ENCODE measurements at regions not wholly inside any gene's neighbourhood (a gene's known extent, or its start where the extent isn't known, plus 50 kb on each side); places are given as distances from the start of the nearest gene placed in this dataset.

GRCh38 chr17:77645072-77646045, 313.1 kb upstream of the TNRC6C start:
- TF ChIP-seq CTCF (IDR thresholded peaks at IDR 0.05; ENCODE audit: insufficient read depth, low read length, severe bottlenecking) = no peak
- no peak overlapping the region for H3K4me3 ChIP-seq (ENCODE audit: low read depth, low read length)
- H3K27me3 ChIP-seq (ENCODE audit: control insufficient read depth, insufficient read depth, low read length) = no peaks in the 10 kb centered on the region
- no peak for DNase-seq (ENCODE audit: low read depth)
- no peaks in the 10 kb centered on the region for H3K36me3 ChIP-seq (ENCODE audit: control insufficient read depth, insufficient read depth, low read length)
- FAIRE-seq = no peak

GRCh38 chr17:77646046-77646430, 312.5 kb upstream of the TNRC6C start:
- TF ChIP-seq CTCF (IDR thresholded peaks at IDR 0.05; ENCODE audit: insufficient read depth, low read length, severe bottlenecking) = no peak
- Histone ChIP-seq H3K4me3 (ENCODE audit: low read depth, low read length) (no peak overlapping the region), H3K27me3 (ENCODE audit: control insufficient read depth, insufficient read depth, low read length) (no peaks in the 10 kb centered on the region), H3K36me3 (ENCODE audit: control insufficient read depth, insufficient read depth, low read length) (no peaks in the 10 kb centered on the region)
- DNase-seq (ENCODE audit: low read depth) = no peak
- FAIRE-seq = no peak

- H3K36me3 ChIP-seq (ENCODE audit: control insufficient read depth, insufficient read depth, low read length) = no peaks in the 10 kb centered on the region
- no peak for TF ChIP-seq CTCF (IDR thresholded peaks at IDR 0.05; ENCODE audit: insufficient read depth, low read length, severe bottlenecking)
- no peak for DNase-seq (ENCODE audit: low read depth)
- H3K4me3 ChIP-seq (ENCODE audit: low read depth, low read length) = no peak overlapping the region
- H3K27me3 ChIP-seq (ENCODE audit: control insufficient read depth, insufficient read depth, low read length) = no peaks in the 10 kb centered on the region
- FAIRE-seq = no peak
Observed at GRCh38 chr17:77647531-77647930, 311.0 kb upstream of the TNRC6C start.

DNA sequence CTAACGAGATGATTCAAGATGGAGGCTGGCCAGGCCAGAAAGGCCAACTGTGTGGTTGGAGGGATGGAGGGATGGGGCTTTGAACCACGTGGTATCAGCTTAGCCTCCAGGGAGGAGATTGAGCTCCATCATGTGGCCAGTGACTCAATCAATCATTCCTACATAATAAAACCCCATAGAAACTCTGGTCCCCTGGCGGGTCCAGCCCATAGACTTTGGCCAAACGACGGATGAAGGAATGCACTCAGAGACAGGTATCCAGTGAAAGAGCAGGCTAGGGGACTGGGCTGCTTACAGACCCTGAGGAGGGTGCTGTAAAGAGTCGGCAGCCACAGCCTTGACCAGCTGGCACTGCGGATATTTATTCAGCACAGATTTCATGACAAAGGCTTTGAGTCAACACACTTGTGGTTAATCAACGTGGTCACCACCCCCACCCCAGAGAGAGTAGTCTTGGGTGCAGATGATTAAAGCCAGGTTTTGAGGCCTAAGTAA, 308.7 kb upstream of the TNRC6C start:
- FAIRE-seq = no peak
- H3K4me3 ChIP-seq (ENCODE audit: low read depth, low read length) = no peak overlapping the region

DNA sequence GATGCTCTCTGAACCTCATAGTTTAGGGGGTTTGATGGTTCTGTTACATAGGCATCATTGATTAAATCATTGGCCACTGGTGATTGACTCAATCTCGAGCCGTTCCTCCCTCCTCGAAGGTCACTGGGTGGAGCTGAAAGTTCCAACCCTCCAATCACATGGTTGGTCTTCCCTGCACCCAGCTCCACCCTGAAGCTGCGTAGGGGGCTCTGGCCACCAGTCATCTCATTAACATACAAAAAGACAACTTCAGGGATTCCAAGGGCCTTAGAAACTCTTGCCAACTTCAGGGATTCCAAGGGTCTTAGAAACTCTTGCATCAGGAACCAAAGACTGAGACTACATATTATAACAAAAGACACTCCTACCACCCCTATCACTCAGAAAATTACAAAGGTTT, 306.5 kb upstream of the TNRC6C start:
- H3K4me3 ChIP-seq (ENCODE audit: low read depth, low read length) = no peak overlapping the region
- DNase-seq (ENCODE audit: low read depth) = no peak
- no peaks in the 10 kb centered on the region for H3K36me3 ChIP-seq (ENCODE audit: control insufficient read depth, insufficient read depth, low read length)
- no peak for TF ChIP-seq CTCF (IDR thresholded peaks at IDR 0.05; ENCODE audit: insufficient read depth, low read length, severe bottlenecking)
- FAIRE-seq = no peak
- no peaks in the 10 kb centered on the region for H3K27me3 ChIP-seq (ENCODE audit: control insufficient read depth, insufficient read depth, low read length)

More for the DNA sequence above, 308.7 kb upstream of the TNRC6C start:
- Histone ChIP-seq H3K36me3 (ENCODE audit: control insufficient read depth, insufficient read depth, low read length) (no peaks in the 10 kb centered on the region), H3K27me3 (ENCODE audit: control insufficient read depth, insufficient read depth, low read length) (no peaks in the 10 kb centered on the region)
- no peak for TF ChIP-seq CTCF (IDR thresholded peaks at IDR 0.05; ENCODE audit: insufficient read depth, low read length, severe bottlenecking)
- peak; percentile 3 for DNase-seq (ENCODE audit: low read depth)

Measured in bronchial epithelial cell (primary cell).